GM20431 (cell line): ENCODE measurements at regions not wholly inside any gene's neighbourhood (a gene's known extent, or its start where the extent isn't known, plus 50 kb on each side); places are given as distances from the start of the nearest gene placed in this dataset.
"Not testable (repeated sequence)": the region's sequence is repeated elsewhere in the genome, so short reads cannot be mapped to it uniquely, and the experiment has no call there.

Source experiments
- in situ Hi-C: fragments of 300-500 bp; cut with MseI, MboI; formaldehyde crosslinking; loops from one replicate; pipeline ENCODE4 v1.15.0; 2020; ENCODE audit warnings: low sequenced_read_pairs; ENCODE audit not compliant: unreplicated experiment

DNA sequence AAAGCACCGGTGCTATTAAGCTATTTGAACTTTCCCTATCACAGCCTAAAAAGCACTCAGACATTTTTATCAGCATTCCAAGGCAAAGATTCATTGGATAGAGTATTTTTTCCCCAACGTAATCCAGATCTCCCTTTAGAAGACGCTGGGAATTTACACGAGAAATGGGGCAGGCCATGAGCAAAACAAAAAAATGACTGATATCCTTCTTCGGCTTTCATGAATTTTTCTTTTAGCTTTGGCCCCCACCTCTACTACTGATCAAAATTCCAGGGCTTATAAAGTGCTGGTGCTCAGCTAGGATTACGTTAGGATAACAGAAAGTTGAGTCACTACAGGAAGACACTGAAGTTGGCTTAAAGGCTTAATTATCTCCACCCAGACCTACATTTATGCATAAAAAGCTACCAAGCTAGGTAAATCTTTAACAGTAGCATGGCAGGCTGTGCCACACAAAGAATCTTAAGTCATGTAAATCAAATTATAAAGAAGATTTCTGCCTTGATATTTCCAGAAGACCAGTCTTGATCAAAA is 418.5 kb upstream of the BTBD3 start:
- in situ Hi-C loops: no loop called here

DNA sequence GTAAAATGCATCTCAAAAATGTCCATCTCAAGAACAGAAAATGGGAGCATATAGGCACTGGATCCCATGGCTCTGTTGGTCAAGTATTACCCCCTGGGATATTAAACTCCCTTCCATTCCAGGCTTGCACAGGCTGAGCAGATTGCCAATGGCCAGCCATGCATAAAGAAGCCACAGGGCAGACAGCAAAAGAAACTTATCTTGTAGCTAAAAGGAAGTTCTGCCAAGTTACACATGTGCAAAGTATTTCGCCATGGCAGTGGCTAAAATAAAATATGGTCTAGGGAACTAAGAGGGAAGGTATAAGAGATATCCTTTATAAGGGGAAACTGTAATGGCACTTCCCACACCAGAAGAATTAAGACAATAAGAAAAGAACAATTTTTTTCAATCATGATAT is 415.6 kb upstream of the BTBD3 start:
- in situ Hi-C loops: no loop called here

DNA sequence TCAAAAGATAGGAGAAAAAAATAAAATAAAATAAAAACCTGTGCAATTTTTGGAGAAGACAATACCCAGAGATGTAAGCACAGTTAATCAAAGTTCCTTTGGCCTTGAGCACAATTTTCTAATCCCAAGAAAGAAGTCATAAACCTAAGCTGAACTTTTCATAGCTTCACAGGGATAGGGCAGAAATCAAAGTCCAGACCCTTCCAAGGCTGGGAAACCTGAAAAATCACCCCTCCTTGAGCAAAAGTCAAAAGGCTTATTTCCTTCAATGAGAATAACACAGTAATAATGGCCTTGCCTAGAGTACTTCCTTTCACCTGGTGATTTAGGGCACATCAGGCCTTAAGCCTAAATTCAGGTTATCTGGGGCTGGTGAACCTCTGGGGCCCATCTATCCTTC is 415.0 kb upstream of the BTBD3 start:
- in situ Hi-C loops: no loop called here

DNA sequence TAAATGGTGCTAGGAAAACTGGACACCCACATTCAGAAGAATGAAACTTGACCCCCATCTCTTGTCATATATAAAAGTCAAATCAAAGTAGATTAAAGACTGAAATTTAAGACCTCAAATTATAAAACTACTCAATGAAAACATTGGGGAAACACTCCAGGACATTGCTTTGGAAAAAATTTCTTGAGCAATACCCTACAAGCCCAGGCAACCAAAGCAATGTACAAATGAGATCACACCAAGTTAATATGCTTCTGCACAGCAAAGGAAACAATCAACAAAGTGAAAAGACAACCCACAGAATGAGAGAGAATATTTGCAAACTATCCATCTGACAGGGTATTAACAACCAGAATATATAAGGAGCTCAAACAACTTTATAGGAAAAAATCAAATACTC is 407.9 kb upstream of the BTBD3 start:
- in situ Hi-C loops: no loop called here

DNA sequence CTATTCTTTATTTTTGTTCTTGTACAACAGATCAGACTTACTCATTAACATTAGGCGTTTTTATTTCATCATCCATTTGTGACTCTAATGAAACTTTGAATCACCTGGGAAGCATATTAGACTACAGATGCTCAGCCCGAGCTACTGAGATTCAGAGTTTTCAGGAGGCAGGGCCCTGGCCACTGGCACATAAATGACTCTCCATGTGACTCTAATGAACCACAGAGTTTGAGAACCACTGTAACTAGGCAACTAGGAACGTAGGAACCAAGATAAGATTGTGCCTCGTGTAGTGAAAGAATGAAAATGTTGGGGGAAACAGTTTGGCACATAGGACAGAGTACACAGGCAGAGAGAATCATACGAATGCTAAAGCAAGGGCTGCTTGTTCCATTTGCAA is 405.9 kb upstream of the BTBD3 start:
- in situ Hi-C loops: no loop called here

DNA sequence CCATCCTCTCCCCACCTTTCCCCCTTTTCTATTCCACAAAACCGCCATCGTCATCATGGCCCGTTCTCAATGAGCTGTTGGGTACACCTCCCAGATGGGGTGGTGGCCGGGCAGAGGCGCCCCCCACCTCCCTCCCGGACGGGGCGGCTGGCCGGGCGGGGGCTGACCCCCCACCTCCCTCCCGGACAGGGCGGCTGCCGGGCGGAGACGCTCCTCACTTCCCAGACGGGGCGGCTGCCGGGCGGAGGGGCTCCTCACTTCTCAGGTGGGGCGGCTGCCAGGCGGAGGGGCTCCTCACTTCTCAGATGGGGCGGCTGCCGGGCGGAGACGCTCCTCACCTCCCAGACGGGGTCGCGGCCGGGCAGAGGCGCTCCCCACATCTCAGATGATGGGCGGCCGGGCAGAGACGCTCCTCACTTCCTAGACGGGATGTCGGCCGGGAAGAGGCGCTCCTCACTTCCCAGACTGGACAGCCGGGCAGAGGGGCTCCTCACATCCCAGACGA is 404.4 kb upstream of the BTBD3 start:
- in situ Hi-C loops: not testable (repeated sequence)

DNA sequence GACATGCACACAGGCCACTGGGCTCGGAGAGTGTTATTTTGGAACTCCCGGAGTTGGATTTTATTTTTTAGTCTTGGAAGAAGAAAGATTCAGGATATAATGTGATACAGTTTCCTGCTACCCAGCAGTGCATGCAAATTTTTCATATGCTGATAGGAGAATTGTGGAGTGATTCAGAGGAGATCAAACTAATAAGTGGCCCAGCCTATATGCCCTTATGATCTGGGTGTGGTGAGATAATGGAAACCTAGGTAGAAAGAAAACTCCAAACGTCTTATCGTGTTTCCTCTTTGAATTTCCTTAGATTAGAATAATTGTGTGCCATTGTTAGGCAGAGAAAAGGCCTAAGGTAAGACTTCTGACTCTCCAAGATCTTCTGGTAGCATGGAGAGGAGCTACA is 401.2 kb upstream of the BTBD3 start:
- in situ Hi-C loops: no loop called here

DNA sequence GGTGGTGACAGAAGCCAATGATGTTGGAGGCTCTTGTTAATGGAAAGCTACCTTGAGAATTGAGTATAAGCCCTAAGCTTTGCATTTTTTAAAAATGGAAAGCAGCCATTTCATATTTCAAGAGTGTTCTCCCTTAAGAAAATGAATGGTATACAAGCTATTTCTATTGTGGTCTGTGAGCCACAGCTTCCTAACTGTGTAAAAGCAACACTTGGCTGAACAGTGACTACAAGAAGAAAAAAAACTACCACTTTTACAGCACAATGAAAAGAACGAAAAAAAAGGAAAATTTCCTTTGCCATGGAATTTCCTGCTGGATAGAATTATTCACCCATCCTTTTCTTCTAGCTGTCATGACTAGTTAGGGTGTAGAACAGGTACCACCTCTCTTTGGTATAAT is 397.1 kb upstream of the BTBD3 start:
- in situ Hi-C loops: no loop called here

DNA sequence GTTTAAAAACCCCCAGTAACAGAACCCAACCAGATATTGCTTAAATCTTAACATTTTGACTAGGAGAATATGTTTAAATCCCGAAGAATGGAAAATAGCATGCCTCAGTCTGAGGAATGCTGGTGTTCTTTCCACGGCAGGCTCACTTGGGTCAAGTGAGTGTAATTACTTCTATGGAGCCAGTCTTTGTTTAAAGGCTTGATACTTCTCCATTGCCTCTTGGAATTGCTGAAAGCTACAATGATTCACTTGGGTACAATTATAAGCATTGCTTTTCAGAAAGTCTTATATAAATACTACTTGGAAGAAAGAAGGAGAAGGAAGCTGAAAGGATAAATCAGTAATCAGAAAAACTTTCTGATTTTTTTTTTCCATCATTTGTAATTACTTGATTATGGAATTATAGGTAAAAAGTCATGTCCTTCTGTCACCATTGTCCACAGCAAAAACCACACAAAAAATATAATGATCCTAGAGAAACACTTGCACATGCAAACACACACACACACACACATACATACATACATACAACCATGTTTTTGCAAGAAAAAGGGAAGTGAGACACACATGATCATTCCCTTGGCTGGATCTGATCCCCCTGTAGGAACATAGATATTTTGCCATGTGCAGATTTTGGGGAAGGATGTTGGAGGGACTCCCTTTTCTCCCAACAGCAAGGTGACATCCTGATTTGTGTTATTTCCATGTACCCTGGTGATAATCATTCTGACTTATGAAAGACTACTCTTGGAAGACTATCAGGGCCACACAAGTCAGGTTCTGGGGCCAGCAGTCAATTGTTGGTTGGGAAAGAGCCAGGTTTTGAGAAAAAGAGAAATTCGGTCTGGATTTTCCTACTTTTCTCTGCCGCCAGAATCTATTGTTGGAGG is 396.0 kb upstream of the BTBD3 start:
- in situ Hi-C loops: no loop called here

DNA sequence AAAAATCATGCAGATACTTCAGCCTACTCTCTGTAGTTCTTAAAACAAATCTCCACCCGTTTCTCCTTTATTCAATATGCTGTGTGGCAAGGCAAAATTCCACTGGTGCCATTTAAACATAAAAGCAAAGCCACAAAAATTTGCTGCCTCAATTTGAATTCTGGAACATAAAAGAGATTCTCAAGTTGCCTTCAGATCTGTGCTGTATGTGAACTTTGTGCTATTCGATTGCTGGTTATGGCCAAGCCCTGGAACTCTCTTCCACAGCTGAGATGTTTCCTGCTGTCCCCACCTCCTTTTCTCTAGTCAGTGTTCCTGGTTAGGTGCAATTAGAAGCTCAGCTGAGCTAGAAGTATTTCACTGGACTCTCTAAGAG is 395.3 kb upstream of the BTBD3 start:
- in situ Hi-C loops: no loop called here

DNA sequence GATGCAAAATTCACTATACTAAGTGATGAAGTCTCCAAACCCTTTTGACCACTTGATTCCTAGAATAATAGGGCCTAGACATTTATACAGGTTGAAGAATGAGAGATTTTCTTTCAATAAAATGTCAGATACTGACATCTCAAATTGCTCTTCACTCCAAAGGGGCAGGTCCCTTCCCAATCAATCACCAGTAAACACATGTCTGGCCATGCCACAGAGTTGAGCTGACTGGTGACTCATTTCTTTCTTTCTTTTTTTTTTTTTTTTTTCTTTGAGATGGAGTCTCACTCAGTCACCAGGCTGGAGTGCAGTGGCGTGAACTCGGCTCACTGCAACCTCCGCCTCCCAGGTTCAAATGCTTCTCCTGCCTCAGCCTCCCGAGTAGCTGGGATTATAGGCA is 388.6 kb upstream of the BTBD3 start:
- in situ Hi-C loops: no loop called here

DNA sequence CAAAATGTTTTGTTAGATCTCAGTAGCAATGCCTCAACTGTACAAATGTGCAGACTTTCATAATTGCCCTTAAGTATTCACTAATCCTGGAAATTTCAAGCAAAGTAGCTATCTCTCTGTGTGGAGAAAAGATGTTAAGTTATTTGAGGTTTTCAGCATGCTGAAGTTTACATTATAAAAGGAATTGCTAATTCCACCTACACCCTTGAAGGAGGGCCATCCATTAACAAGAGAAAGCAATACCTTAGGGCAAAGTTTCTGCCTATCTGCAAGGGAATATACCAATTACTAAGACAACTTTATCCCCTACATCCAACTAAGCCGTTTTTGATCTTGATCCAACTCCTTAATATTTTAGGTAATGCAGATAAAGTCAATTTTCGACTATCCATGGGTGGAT is 380.7 kb upstream of the BTBD3 start:
- in situ Hi-C loops: no loop called here

DNA sequence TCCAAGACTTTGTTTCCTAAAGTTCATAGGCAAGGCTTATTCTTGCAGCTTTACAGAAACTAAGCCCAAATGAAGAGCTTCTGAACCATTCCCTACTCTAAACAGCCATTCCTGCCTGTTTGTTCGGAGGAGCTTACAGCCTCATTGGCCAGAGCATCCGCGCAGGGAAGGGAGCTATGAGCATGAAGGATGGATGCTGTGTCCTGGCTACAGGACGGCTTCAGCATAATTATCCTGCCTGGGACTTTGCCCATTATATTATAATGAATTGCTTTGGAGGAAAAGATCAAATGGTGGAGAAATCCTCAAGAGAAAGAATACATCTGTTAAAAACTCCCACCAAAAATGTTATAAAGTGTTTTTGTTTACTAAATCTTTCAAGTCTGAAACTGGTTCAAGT is 378.2 kb upstream of the BTBD3 start:
- in situ Hi-C loops: no loop called here

DNA sequence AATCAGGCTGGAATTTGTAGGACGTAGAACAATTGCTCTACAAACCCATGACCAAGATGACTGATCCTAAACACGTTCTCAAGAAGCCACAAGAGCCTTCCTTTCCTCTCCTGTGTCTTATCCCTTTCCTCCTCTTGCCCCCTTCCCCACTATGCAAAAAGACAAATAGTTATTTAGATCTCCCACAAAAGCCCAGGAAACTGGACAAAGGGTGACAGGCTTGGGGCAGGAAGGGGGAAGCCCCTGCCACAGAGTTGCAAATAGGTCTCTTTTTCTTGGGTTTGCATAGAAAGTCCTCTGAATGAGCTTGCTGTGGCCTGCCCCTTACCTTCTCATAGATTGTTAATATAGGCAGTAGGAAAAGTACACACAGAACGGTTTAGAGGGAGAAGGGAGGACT is 377.1 kb upstream of the BTBD3 start:
- in situ Hi-C loops: loop anchor here (10.0 kb wide), 1 partner anchor 986 kb away; no protein-coding TSS in a partner anchor

DNA sequence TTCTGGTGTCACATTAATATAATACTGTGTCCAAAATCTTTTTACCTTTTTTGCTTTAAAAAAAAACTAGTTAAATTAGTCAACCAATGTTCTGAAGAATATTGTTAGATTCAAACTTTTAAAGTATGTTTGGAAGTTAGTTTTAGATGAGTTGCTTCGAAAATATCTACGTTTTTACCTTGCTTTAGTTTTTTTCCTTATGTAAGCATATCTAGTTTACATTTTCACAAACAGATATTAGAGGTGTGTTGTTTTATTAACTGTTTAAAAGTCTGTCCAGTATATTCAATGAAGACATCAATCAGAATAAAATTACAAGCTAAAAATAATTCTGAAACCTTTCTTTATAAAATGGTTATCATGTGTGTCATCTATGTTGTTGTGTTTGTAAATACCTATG is 375.0 kb upstream of the BTBD3 start:
- in situ Hi-C loops: loop anchor here (10.0 kb wide), 1 partner anchor 988 kb away; no protein-coding TSS in a partner anchor

DNA sequence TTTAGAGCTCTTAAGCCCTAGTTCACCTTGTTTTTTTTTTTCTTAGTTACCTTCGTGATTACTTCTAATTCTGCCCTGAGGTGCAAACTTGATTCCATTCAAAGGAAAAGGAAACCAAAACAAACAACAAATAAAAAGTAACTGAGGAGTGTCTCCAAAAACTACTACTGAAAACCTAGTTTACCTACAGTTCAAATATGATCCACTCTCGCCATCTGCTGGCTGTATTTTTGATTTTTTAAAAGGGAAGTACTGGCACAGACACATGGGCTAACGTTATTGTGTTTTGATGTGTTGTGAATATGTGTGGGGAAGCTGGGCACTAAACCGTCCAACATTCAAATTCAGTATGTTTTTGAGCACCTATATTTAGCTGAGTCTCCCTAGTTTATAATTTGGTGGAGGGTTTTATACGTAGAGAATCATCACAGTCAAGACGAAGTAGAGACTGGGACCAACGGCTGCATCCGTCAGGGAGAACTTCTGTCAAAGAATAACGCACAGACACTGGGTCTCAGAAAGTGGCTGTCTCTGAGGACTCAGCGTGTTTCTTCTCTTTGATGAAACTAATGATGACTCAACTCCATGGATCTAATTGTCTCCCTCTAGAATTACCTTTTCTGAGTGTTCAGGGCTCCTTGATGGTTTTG is 373.5 kb upstream of the BTBD3 start:
- in situ Hi-C loops: loop anchor here (10.0 kb wide), 1 partner anchor 989 kb away; no protein-coding TSS in a partner anchor

DNA sequence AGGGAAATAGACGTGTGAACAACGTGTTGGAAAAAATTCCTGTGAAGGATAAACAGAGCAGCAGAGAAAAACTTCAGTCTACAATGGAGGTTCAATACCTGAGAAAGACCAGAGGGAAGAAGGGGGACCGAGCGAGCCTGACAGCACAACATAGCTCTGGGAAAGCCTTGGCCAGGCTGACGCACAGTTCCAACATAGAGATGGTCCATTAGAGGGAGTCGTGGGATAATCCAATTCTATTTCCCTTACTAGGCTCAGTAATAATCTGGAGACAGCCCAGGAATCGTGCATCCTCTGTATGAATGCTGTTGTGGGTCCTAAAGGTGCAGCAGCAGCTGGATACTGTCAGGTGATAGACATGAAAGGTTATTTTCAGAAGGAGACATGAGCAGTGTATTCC is 370.8 kb upstream of the BTBD3 start:
- in situ Hi-C loops: loop anchor here (10.0 kb wide), 1 partner anchor 992 kb away; no protein-coding TSS in a partner anchor

DNA sequence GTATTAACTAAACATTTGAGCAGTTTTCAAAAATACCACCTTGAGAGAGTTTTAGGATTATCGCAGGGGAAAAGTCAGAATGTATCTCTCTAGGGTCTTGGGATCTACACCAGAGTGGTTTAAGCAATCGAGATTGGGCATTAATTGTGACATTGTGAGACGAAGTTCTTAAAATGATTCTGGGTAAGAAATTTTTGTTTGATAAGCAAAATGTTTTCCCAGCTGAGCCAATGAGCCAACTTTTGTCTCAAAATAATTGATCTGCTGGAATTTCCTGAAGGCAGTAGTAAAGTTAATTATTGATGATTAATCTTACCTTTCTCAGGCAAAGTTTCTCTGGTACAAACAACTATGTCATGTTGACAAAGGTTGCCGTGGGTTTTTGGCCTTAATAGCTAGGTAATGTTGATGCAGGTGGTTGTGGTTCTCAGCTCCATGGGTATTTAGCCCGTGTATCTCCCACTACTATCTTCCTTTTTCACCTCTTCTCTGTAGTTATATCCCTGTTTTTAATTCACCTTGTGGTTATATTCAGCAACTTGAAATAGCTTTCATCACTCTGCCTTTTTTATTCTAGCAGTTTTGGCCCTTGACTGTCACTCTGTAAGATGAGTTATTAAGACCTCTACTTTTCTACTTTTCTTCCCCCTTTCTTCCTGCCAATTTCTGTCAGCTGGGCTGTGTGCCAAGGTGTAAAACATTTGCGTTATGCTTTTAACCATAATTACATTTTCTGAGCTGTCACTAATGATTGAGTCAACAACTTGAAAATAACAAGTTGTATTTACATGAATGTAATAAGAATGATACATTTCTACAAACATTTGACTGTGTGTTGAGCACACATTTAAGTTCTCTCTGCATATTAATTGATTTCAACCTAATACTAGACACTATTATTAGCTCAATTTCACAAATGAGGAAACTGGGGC is 368.3 kb upstream of the BTBD3 start:
- in situ Hi-C loops: loop anchor here (10.0 kb wide), 1 partner anchor 995 kb away; no protein-coding TSS in a partner anchor

DNA sequence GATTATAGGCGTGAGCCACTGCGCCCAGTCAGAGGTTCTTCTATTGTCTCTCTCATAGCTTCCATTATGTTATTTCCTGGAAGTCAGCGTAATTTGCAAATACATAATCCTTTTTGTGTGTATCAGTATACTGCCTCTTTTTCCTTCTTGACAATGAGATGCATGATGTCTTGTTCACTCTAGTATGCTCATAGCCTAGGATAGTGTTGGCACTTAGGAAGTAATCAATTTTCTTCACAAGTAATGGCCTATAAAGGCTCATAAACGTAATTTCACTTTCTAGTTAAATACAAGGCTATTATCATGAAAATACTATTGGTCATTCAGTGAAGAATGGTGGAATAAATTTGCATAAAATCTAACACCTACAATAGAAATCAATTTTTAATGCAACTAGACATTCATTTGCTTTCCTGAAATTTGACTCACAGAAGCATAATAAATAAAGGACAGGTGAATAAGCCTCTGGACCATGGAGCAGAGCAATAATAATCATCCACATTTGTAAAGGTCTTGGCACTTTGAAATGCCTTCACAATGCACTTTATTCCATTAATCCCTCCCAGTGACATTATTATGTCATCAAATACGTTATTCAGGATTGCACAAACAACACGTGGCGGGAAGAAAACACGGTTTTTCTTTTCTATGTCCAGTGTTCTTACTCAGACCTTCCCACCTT is 366.9 kb upstream of the BTBD3 start:
- in situ Hi-C loops: no loop called here
